GM06990 (cell line): ENCODE measurements at regions not wholly inside any gene's neighbourhood (a gene's known extent, or its start where the extent isn't known, plus 50 kb on each side); places are given as distances from the start of the nearest gene placed in this dataset.

Experiments used
- DNase-seq: peaks from one replicate; pipeline ENCODE4 v3.0.0-alpha.2; 2011; ENCODE audit not compliant: insufficient read length; ENCODE audit errors: extremely low read depth
- H3K27me3 ChIP-seq: replicated peaks from 2 replicates; pipeline ENCODE4 v1.6.0; 2011; ENCODE audit warnings: low read length; ENCODE audit not compliant: control insufficient read depth, insufficient read depth
- H3K36me3 ChIP-seq: 2 replicates; pipeline ENCODE4 v1.5.1; 2011; ENCODE audit warnings: low read length; ENCODE audit not compliant: control insufficient read depth, insufficient read depth
- H3K4me3 ChIP-seq: replicated peaks from 2 replicates; pipeline ENCODE4 v1.5.1; 2011; ENCODE audit warnings: low read depth, mild to moderate bottlenecking, control low read depth, low read length
- TF ChIP-seq, protein P1 (sequence below): IDR thresholded peaks from 2 replicates; pipeline ENCODE4 v1.5.1; 2011; ENCODE audit warnings: low read length, control low read depth, mild to moderate bottlenecking, inconsistent platforms; ENCODE audit not compliant: insufficient read depth, poor library complexity, severe bottlenecking

DNA sequence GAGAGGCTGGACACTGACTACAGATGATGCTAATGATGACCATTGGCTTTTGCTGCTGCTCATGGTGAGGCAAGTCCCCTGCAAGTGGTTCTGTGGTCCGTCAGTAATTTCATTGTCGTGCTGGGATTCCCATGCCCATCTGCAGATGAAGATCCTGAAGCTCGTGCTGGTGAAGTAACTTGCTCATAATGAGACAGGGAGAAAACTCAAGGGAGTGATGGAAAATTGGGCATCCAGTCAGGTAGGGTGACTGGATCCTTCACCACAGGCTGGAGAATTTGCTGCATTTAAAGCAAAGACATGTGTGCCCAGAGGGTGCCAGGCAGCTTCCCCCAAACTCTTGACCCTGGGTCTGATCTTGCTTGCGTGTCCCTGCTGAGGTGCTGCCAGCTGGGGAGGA lies 125.6 kb downstream of the TSN start:
- no peaks in the 10 kb centered on the region for H3K36me3 ChIP-seq
- H3K4me3 ChIP-seq, result no peak overlapping the region
- DNase-seq, result no peak
- no peaks in the 10 kb centered on the region for H3K27me3 ChIP-seq
- TF ChIP-seq, protein P1, sequence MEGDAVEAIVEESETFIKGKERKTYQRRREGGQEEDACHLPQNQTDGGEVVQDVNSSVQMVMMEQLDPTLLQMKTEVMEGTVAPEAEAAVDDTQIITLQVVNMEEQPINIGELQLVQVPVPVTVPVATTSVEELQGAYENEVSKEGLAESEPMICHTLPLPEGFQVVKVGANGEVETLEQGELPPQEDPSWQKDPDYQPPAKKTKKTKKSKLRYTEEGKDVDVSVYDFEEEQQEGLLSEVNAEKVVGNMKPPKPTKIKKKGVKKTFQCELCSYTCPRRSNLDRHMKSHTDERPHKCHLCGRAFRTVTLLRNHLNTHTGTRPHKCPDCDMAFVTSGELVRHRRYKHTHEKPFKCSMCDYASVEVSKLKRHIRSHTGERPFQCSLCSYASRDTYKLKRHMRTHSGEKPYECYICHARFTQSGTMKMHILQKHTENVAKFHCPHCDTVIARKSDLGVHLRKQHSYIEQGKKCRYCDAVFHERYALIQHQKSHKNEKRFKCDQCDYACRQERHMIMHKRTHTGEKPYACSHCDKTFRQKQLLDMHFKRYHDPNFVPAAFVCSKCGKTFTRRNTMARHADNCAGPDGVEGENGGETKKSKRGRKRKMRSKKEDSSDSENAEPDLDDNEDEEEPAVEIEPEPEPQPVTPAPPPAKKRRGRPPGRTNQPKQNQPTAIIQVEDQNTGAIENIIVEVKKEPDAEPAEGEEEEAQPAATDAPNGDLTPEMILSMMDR, result no peak

DNA sequence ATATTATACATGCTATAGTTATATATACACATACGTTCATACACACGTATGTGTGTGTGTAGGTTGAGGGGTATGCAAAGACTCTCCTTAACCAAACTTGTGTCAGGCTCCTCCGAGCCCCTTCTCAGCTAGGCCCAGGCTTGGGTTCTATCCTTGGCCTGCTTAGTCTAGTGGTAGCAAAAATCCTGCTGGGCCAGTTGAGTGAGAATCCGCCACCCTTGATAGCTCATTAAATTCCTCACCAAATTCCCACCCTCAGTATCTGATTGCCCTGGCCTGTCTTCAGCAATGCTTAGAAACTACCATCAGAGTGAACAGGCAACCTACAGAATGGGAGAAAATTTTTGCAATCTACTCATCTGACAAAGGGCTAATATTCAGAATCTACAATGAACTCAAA lies 126.5 kb downstream of the TSN start:
- TF ChIP-seq, protein P1, result no peak
- no peak for DNase-seq

DNA sequence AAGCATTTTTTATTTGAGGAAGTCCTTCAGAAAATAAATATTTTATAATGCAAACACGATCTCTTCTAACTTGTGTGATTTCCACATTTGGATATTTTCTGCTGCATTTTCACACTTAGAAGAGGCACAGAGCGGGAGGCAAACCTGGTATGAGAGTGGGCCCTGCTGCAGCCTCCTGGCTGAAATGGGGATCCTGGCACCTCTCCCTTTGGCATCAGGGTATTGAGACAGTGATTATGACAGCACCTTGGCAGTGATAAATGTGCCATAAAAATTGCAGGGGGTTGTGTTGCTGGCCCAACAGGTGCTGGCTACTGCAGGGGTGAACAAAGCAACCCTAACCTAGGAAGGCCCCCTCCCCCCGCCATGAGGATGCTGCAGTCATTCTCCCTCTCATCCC lies 128.6 kb downstream of the TSN start:
- TF ChIP-seq, protein P1, result no peak
- H3K36me3 ChIP-seq, result no peaks in the 10 kb centered on the region
- H3K4me3 ChIP-seq, result no peak overlapping the region
- DNase-seq, result no peak
- H3K27me3 ChIP-seq, result no peaks in the 10 kb centered on the region

More for the DNA sequence above, 126.5 kb downstream of the TSN start:
- no peaks in the 10 kb centered on the region for H3K36me3 ChIP-seq
- H3K27me3 ChIP-seq, result no peaks in the 10 kb centered on the region
- H3K4me3 ChIP-seq, result no peak overlapping the region

DNA sequence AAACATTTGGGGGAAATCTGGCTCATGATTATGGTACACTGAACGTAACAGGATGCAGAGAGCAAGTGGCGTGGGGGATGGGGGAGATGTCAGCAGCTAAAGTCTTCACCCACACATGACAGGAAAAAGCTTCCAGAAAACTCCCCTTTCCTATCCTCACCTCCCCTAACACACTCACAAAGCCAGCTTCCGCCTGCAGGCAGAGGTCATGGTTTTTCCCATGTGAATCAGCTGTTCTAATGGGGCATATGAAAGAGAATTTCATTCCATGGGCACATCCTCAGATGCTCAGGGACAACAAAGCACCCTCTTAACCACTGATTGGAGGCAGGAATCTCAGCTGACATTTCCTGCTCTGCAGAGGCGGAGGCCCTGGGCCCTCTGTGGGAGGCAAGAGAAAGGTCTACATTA lies 129.1 kb downstream of the TSN start:
- Histone ChIP-seq H3K27me3 (no peaks in the 10 kb centered on the region), H3K36me3 (no peaks in the 10 kb centered on the region), H3K4me3 (no peak overlapping the region)
- TF ChIP-seq, protein P1, result no peak
- DNase-seq, result no peak

DNA sequence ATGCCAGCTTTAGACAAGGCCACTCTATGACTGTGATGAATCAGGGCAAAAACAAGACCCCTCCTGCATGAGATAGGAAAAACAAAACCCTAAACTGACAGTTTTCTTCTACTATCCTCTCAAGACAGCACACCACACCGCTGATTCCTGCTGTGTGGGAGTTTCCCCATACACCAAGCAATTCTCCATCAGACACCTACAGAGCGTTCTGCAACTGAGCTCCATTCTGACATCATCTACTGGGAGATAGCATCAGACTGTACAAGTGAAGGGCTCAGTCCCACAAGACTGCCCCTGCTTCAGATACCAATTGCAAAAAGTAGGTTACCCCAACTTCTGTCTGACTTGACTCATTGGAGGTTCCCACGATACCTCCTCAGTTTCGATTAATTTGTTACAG lies 130.6 kb downstream of the TSN start:
- no peak overlapping the region for H3K4me3 ChIP-seq
- H3K27me3 ChIP-seq, result no peaks in the 10 kb centered on the region
- no peaks in the 10 kb centered on the region for H3K36me3 ChIP-seq
- no peak for DNase-seq
- TF ChIP-seq, protein P1, result no peak

DNA sequence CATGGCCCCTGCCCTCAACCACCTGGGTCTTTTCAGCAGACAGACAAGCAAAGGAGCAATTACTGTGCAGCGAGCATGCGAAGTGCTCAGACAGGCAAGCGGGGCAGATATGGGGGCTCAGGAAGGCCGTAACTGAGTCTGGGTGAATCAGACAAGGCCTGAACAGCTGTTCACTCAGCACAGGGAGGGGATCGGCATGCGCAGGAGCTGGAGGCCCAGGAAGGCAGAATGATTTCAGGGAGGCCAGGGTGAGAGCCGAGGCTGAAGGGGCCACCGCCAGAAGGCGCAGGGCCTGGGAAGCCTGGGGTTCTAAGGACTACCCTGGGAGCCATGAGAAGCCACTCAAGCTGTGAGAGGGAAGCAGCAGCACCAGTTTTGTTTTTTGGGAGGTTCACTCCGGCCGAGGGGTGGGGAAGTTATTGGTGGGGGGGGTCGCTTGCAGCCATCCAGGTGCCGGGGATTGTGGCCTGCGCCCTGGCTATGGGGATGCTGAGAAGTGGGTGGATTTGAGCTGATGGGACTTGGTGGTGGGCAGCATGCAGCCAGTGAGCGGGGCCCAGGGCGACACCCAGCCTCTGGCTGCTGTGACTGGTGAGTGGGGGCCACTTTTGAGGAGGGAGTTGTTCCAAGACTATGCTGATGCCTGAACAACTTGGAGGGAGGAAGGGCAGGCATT lies 132.2 kb downstream of the TSN start:
- H3K36me3 ChIP-seq, result no peaks in the 10 kb centered on the region
- no peaks in the 10 kb centered on the region for H3K27me3 ChIP-seq
- no peak overlapping the region for H3K4me3 ChIP-seq
- TF ChIP-seq, protein P1, result no peak
- no peak for DNase-seq
